ENCODE measurements at regions not wholly inside any gene's neighbourhood (a gene's known extent, or its start where the extent isn't known, plus 50 kb on each side); places are given as distances from the start of the nearest gene placed in this dataset.

- DNase-seq (ENCODE audit: low spot score) (no peak), ATAC-seq (no peak)
- Mint-ChIP-seq H3K9me3 (peaks cover 6% of the 10 kb centered on the region; the same call in 1 of the 2 replicates), H3K4me1 (no peaks in the 10 kb centered on the region), H3K36me3 (no peaks in the 10 kb centered on the region), H3K4me3 (no peak overlapping the region), H3K27me3 (ENCODE audit: low read depth) (no peaks in the 10 kb centered on the region), H3K27ac (no peak overlapping the region)
- ChIA-PET POLR2A (interaction anchor here (0.7 kb wide), 1 partner anchor 325 kb away, joined by 4 read pairs; no protein-coding TSS in a partner anchor), CTCF (no interaction called here)
- TF ChIP-seq GRHL2 (CRISPR knock-in tag; IDR thresholded peaks at IDR 0.05; ENCODE audit: insufficient replicate concordance, severe bottlenecking) (no peak), FOXK1 (CRISPR knock-in tag; IDR thresholded peaks at IDR 0.05) (no peak), SMAD4 (CRISPR knock-in tag; IDR thresholded peaks at IDR 0.05) (no peak), ZBTB21 (CRISPR knock-in tag; IDR thresholded peaks at IDR 0.05; ENCODE audit: borderline replicate concordance) (no peak), NR2C2 (CRISPR knock-in tag; IDR thresholded peaks at IDR 0.05) (no peak), MXD4 (CRISPR knock-in tag; IDR thresholded peaks at IDR 0.05; ENCODE audit: borderline replicate concordance) (no peak), CDX4 (CRISPR knock-in tag; IDR thresholded peaks at IDR 0.05; ENCODE audit: borderline replicate concordance) (no peak), PREB (CRISPR knock-in tag; IDR thresholded peaks at IDR 0.05; ENCODE audit: borderline replicate concordance) (no peak), ETV6 (CRISPR knock-in tag; IDR thresholded peaks at IDR 0.05) (no peak), ATF3 (CRISPR knock-in tag; conservative IDR thresholded peaks at IDR 0.05) (no peak), ZNF121 (CRISPR knock-in tag; IDR thresholded peaks at IDR 0.05) (no peak)
- TF ChIP-seq, protein P1, sequence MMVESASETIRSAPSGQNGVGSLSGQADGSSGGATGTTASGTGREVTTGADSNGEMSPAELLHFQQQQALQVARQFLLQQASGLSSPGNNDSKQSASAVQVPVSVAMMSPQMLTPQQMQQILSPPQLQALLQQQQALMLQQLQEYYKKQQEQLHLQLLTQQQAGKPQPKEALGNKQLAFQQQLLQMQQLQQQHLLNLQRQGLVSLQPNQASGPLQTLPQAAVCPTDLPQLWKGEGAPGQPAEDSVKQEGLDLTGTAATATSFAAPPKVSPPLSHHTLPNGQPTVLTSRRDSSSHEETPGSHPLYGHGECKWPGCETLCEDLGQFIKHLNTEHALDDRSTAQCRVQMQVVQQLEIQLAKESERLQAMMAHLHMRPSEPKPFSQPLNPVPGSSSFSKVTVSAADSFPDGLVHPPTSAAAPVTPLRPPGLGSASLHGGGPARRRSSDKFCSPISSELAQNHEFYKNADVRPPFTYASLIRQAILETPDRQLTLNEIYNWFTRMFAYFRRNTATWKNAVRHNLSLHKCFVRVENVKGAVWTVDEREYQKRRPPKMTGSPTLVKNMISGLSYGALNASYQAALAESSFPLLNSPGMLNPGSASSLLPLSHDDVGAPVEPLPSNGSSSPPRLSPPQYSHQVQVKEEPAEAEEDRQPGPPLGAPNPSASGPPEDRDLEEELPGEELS (CRISPR knock-in tag; IDR thresholded peaks at IDR 0.05), result no peak
Measured at GRCh38 chr4:79489506-79489905, 81.5 kb upstream of the GK2 start.

DNA sequence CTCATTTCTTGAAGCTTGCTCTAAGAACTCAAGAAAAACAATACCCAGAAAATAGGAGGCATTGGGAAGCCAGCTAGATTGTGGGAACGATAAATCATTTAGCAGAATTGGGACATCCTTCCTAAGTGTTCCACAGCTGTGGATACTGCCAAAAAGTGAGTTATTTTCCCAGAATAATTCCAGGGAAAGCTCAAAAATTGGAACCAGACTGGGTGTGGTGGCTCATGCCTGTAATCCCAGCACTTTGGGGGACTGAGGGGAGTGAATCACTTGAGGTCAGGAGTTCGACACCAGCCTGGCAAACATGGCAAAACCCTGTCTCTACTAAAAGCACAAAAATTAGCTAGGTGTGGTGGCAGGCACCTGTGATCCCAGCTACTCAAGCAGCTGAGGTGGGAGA is 68.2 kb upstream of the GK2 start:
- Mint-ChIP-seq H3K4me1 (no peaks in the 10 kb centered on the region), H3K9me3 (peaks cover 14% of the 10 kb centered on the region), H3K36me3 (no peaks in the 10 kb centered on the region), H3K4me3 (no peak overlapping the region), H3K27ac (no peak overlapping the region), H3K27me3 (ENCODE audit: low read depth) (no peaks in the 10 kb centered on the region)
- DNase-seq (ENCODE audit: low spot score), result no peak
- TF ChIP-seq CDX4 (CRISPR knock-in tag; IDR thresholded peaks at IDR 0.05; ENCODE audit: borderline replicate concordance), result no peak
- no peak for TF ChIP-seq NFATC4 (CRISPR knock-in tag; IDR thresholded peaks at IDR 0.05)
- TF ChIP-seq ZBTB21 (CRISPR knock-in tag; IDR thresholded peaks at IDR 0.05; ENCODE audit: borderline replicate concordance), result no peak
- no peak for TF ChIP-seq ZNF532 (CRISPR knock-in tag; IDR thresholded peaks at IDR 0.05; ENCODE audit: borderline replicate concordance)
- no peak for TF ChIP-seq NFE2L1 (CRISPR knock-in tag; IDR thresholded peaks at IDR 0.05)
- no peak for TF ChIP-seq FOXP1 (CRISPR knock-in tag; IDR thresholded peaks at IDR 0.05; ENCODE audit: borderline replicate concordance)
- no peak for TF ChIP-seq ZNF423 (CRISPR knock-in tag; IDR thresholded peaks at IDR 0.05)
- no peak for TF ChIP-seq ZNF219 (CRISPR knock-in tag; IDR thresholded peaks at IDR 0.05; ENCODE audit: borderline replicate concordance)
- TF ChIP-seq ATF3 (CRISPR knock-in tag; conservative IDR thresholded peaks at IDR 0.05), result no peak
- TF ChIP-seq ZNF121 (CRISPR knock-in tag; IDR thresholded peaks at IDR 0.05), result no peak
- TF ChIP-seq JAZF1 (CRISPR knock-in tag; IDR thresholded peaks at IDR 0.05), result no peak
- TF ChIP-seq ZNF232 (CRISPR knock-in tag; IDR thresholded peaks at IDR 0.05), result no peak
- TF ChIP-seq GTF2I (CRISPR knock-in tag; conservative IDR thresholded peaks at IDR 0.05), result no peak
- TF ChIP-seq ETV6 (CRISPR knock-in tag; IDR thresholded peaks at IDR 0.05), result no peak
- TF ChIP-seq, protein P2, sequence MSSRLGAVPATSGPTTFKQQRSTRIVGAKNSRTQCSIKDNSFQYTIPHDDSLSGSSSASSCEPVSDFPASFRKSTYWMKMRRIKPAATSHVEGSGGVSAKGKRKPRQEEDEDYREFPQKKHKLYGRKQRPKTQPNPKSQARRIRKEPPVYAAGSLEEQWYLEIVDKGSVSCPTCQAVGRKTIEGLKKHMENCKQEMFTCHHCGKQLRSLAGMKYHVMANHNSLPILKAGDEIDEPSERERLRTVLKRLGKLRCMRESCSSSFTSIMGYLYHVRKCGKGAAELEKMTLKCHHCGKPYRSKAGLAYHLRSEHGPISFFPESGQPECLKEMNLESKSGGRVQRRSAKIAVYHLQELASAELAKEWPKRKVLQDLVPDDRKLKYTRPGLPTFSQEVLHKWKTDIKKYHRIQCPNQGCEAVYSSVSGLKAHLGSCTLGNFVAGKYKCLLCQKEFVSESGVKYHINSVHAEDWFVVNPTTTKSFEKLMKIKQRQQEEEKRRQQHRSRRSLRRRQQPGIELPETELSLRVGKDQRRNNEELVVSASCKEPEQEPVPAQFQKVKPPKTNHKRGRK (CRISPR knock-in tag; IDR thresholded peaks at IDR 0.05; ENCODE audit: borderline replicate concordance), result no peak
- CTCF ChIA-PET, result no interaction called here
- no peak for ATAC-seq
- POLR2A ChIA-PET, result interaction anchor here (0.6 kb wide), 1 partner anchor 86 kb away, joined by 3 read pairs; no protein-coding TSS in a partner anchor
